Caco-2 (cell line): ENCODE measurements at regions not wholly inside any gene's neighbourhood (a gene's known extent, or its start where the extent isn't known, plus 50 kb on each side); places are given as distances from the start of the nearest gene placed in this dataset.

Experiments
- BruUV-seq: library from RNA; stranded (reverse); fragments of 400-500 nt; replicated peaks from 2 replicates; lab custom pipeline; 2021; lab: Mats Ljungman, UMichigan
- CTCF ChIA-PET: fragments of 300-600 bp; sonication (Branson Sonifier 250); formaldehyde crosslinking; loops from one replicate; lab custom pipeline; 2022; ENCODE audit warnings: antibody characterized with exemption; lab: Charles Lee
- POLR2A ChIA-PET: fragments of 300-600 bp; sonication (Branson Sonifier 250); formaldehyde crosslinking; loops from one replicate; lab custom pipeline; 2022; ENCODE audit warnings: antibody characterized with exemption; lab: Charles Lee
- DNase-seq, 2 experiments: peaks; one replicate each; pipeline versions ENCODE4 v3.0.0 to v3.0.0-alpha.2; 2020 to 2022
- H3K27me3 ChIP-seq: replicated peaks from 2 replicates; pipeline ENCODE4 v1.6.0; 2011; ENCODE audit warnings: low read length; ENCODE audit not compliant: control insufficient read depth, insufficient read depth
- H3K36me3 ChIP-seq: 2 replicates; pipeline ENCODE4 v1.5.1; 2011; ENCODE audit warnings: low read length; ENCODE audit not compliant: control insufficient read depth, insufficient read depth
- H3K4me1 ChIP-seq: fragments of 250-450 bp; sonication (Bioruptor Pico); 2 replicates; pipeline ENCODE4 v1.5.1; 2020; ENCODE audit warnings: mild to moderate bottlenecking
- H3K4me3 ChIP-seq: 2 replicates; pipeline ENCODE4 v1.5.1; 2011; ENCODE audit warnings: low read depth, mild to moderate bottlenecking, control low read depth, low read length
- H3K9me3 ChIP-seq: fragments of 250-450 bp; sonication (Bioruptor Pico); 2 replicates; pipeline ENCODE4 v1.5.1; 2020; ENCODE audit warnings: mild to moderate bottlenecking, moderate library complexity
- H3K27ac Mint-ChIP-seq: one replicate; pipeline ENCODE4 v1.8.0; 2022; ENCODE audit warnings: mixed read lengths; ENCODE audit not compliant: unreplicated experiment
- H3K27me3 Mint-ChIP-seq: one replicate; pipeline ENCODE4 v1.8.0; 2022; ENCODE audit warnings: mixed read lengths; ENCODE audit not compliant: insufficient read depth, unreplicated experiment
- H3K36me3 Mint-ChIP-seq: one replicate; pipeline ENCODE4 v1.8.0; 2022; ENCODE audit warnings: mild to moderate bottlenecking, mixed read lengths; ENCODE audit not compliant: insufficient read depth, unreplicated experiment
- H3K4me1 Mint-ChIP-seq: one replicate; pipeline ENCODE4 v1.8.0; 2022; ENCODE audit warnings: low read depth, mixed read lengths; ENCODE audit not compliant: unreplicated experiment
- H3K4me3 Mint-ChIP-seq: one replicate; pipeline ENCODE4 v1.8.0; 2022; ENCODE audit warnings: mild to moderate bottlenecking, moderate library complexity, mixed read lengths; ENCODE audit not compliant: unreplicated experiment
- H3K9me3 Mint-ChIP-seq: one replicate; pipeline ENCODE4 v1.8.0; 2022; ENCODE audit warnings: mixed read lengths; ENCODE audit not compliant: unreplicated experiment
- intact Hi-C: fragments of 100-400 bp; cut with micrococcal nuclease; formaldehyde crosslinking; loops from one replicate; pipeline ENCODE4 v1.10.0; 2022; ENCODE audit not compliant: unreplicated experiment
- TF ChIP-seq, protein P1 (sequence below), 2 experiments: fragments of 200-600 bp in 1 of 2; IDR thresholded peaks; 1 replicate in 1 of 2; 2 replicates in 1 of 2; pipeline versions ENCODE4 v1.5.1 to v1.8.0; 2011 to 2022; ENCODE audit warnings: antibody characterized with exemption in 1 of 2, control low read depth in 1 of 2, inconsistent platforms in 1 of 2, low read depth in 1 of 2, low read length in 1 of 2, mild to moderate bottlenecking in 1 of 2, moderate library complexity in 1 of 2; ENCODE audit not compliant: insufficient read depth in 1 of 2, severe bottlenecking in 1 of 2, unreplicated experiment in 1 of 2

GRCh38 chr10:60664859-60665258, 113.4 kb upstream of the CDK1 start:
- Mint-ChIP-seq H3K36me3 (no peaks in the 10 kb centered on the region), H3K9me3 (peaks cover 8% of the 10 kb centered on the region), H3K4me1 (peaks cover 7% of the 10 kb centered on the region), H3K27me3 (no peaks in the 10 kb centered on the region), H3K27ac (no peak overlapping the region), H3K4me3 (no peak overlapping the region)
- Histone ChIP-seq H3K4me3 (no peak overlapping the region), H3K4me1 (peaks cover 12% of the 10 kb centered on the region; the same call in 1 of the 2 replicates), H3K9me3 (no peaks in the 10 kb centered on the region), H3K36me3 (no peaks in the 10 kb centered on the region), H3K27me3 (no peaks in the 10 kb centered on the region)
- TF ChIP-seq, protein P1, sequence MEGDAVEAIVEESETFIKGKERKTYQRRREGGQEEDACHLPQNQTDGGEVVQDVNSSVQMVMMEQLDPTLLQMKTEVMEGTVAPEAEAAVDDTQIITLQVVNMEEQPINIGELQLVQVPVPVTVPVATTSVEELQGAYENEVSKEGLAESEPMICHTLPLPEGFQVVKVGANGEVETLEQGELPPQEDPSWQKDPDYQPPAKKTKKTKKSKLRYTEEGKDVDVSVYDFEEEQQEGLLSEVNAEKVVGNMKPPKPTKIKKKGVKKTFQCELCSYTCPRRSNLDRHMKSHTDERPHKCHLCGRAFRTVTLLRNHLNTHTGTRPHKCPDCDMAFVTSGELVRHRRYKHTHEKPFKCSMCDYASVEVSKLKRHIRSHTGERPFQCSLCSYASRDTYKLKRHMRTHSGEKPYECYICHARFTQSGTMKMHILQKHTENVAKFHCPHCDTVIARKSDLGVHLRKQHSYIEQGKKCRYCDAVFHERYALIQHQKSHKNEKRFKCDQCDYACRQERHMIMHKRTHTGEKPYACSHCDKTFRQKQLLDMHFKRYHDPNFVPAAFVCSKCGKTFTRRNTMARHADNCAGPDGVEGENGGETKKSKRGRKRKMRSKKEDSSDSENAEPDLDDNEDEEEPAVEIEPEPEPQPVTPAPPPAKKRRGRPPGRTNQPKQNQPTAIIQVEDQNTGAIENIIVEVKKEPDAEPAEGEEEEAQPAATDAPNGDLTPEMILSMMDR (IDR thresholded peaks at IDR 0.05; ENCODE audit: insufficient read depth in 1 of 2, low read depth in 1 of 2, low read length in 1 of 2, severe bottlenecking in 1 of 2, unreplicated experiment in 1 of 2): no peak
- BruUV-seq: no TSS peak
- DNase-seq: no peak
- intact Hi-C loops: no loop called here
- POLR2A ChIA-PET: no interaction called here
- CTCF ChIA-PET: no interaction called here

DNA sequence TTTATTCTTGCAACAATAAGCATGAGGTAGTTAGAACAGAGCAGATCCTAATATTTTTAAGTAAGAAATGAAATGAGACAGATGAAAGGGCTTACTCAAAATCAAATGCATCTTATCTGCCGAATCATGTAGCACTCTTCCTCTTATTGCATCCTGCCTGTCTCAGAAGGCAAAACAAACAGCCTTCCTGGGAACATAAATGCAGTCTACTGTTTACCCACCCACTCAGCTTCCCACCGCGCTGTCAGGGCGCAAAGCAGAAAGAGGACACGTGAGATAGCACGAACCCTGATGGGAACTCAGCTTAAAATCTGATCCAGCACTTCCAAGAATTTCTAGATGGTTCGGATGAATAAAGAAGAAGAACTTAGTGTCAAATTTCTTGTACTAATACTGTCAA, 114.4 kb upstream of the CDK1 start:
- CTCF ChIA-PET: interaction anchor here (1.7 kb wide), 1 partner anchor 14 kb away, joined by 7 read pairs; no protein-coding TSS in a partner anchor
- POLR2A ChIA-PET: interaction anchor here (0.6 kb wide), 1 partner anchor 115 kb away, joined by 3 read pairs; the partner anchor contains the start of gene CDK1
- Histone ChIP-seq H3K27me3 (no peaks in the 10 kb centered on the region), H3K36me3 (no peaks in the 10 kb centered on the region), H3K9me3 (peaks cover 2% of the 10 kb centered on the region; the same call in 1 of the 2 replicates), H3K4me1 (peaks cover 9% of the 10 kb centered on the region; the same call in 1 of the 2 replicates), H3K4me3 (no peak overlapping the region)
- no peak for DNase-seq
- H3K4me3 Mint-ChIP-seq: no peak overlapping the region
- BruUV-seq: no TSS peak
- H3K27ac Mint-ChIP-seq: no peak overlapping the region
- H3K9me3 Mint-ChIP-seq: peaks cover 11% of the 10 kb centered on the region
- no peaks in the 10 kb centered on the region for H3K27me3 Mint-ChIP-seq
- peaks cover 7% of the 10 kb centered on the region for H3K4me1 Mint-ChIP-seq
- TF ChIP-seq, protein P1 (IDR thresholded peaks at IDR 0.05; ENCODE audit: insufficient read depth in 1 of 2, low read depth in 1 of 2, low read length in 1 of 2, severe bottlenecking in 1 of 2, unreplicated experiment in 1 of 2): no peak
- H3K36me3 Mint-ChIP-seq: no peaks in the 10 kb centered on the region
- intact Hi-C loops: no loop called here

DNA sequence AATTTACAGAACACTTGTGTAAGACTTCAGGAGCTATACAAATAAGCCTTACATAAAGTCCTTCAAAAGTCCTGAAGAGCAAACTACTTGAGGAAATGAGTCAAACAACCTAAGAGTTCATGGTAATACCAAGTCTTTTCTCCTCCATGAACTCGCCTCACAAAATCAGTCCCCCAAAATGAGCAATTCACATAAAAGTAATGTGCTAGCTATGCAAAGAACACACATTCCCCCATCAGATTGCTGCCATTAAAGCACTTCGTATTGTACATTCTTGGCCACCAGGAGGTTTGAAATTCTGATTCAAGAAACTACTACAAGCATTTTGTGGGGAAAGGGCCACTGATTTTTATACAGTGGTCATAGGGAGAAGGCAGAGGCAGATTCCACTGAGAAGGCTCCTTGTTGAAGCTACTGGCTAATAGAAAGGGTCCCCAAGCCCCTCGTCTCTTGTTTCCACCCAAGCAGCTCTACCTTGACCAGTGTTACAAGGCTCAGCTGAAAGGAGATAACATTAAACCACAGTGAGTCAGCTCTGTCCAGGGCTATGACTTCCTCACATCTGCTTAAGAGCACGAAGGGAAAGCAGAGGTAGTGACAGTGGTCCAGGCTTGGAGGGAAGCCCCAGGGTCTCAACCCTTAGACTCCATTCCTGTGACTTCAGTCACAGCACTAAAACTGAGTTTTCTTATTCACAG, 115.2 kb upstream of the CDK1 start:
- Mint-ChIP-seq H3K36me3 (no peaks in the 10 kb centered on the region), H3K4me3 (no peak overlapping the region), H3K9me3 (peaks cover 19% of the 10 kb centered on the region), H3K27me3 (no peaks in the 10 kb centered on the region), H3K4me1 (peaks cover 7% of the 10 kb centered on the region), H3K27ac (no peak overlapping the region)
- Histone ChIP-seq H3K4me3 (no peak overlapping the region), H3K4me1 (peaks cover 9% of the 10 kb centered on the region; the same call in 1 of the 2 replicates), H3K27me3 (no peaks in the 10 kb centered on the region), H3K9me3 (peaks cover 7% of the 10 kb centered on the region), H3K36me3 (no peaks in the 10 kb centered on the region)
- DNase-seq: no peak
- POLR2A ChIA-PET: interaction anchor here (0.6 kb wide), 1 partner anchor 115 kb away, joined by 3 read pairs; the partner anchor contains the start of gene CDK1
- CTCF ChIA-PET: interaction anchor here (1.0 to 1.7 kb wide), 3 partner anchors 13 to 106 kb away, joined by 3 to 7 read pairs (median 3); no protein-coding TSS in a partner anchor
- intact Hi-C loops: no loop called here
- TF ChIP-seq, protein P1 (IDR thresholded peaks at IDR 0.05; ENCODE audit: insufficient read depth in 1 of 2, low read depth in 1 of 2, low read length in 1 of 2, severe bottlenecking in 1 of 2, unreplicated experiment in 1 of 2): peak in 1 of 2 experiments; percentile 24
- BruUV-seq: no TSS peak
